PC-9 (cell line): ENCODE measurements at regions not wholly inside any gene's neighbourhood (a gene's known extent, or its start where the extent isn't known, plus 50 kb on each side); places are given as distances from the start of the nearest gene placed in this dataset.
"Not testable (repeated sequence)": the region's sequence is repeated elsewhere in the genome, so short reads cannot be mapped to it uniquely, and the experiment has no call there.

Source experiments
- BruUV-seq: library from RNA; stranded (reverse); fragments of 400-500 nt; replicated peaks from 2 replicates; lab custom pipeline; 2021; lab: Mats Ljungman, UMichigan
- CTCF ChIA-PET: fragments of 300-600 bp; sonication (Branson Sonifier 250); formaldehyde crosslinking; loops from one replicate; lab custom pipeline; 2022; ENCODE audit warnings: antibody characterized with exemption; lab: Charles Lee
- POLR2A ChIA-PET: fragments of 300-600 bp; sonication (Branson Sonifier 250); formaldehyde crosslinking; loops from one replicate; lab custom pipeline; 2022; ENCODE audit warnings: antibody characterized with exemption; ENCODE audit not compliant: unreplicated experiment; lab: Charles Lee
- DNase-seq, 2 experiments: peaks; one replicate each; pipeline versions ENCODE4 v3.0.0 to v3.0.0-alpha.2; 2015 to 2022; ENCODE audit warnings: mixed read lengths in 1 of 2
- H2AFZ ChIP-seq: fragments of 200-600 bp; sonication (generic); 2 replicates; pipeline ENCODE4 v1.8.1; 2017; ENCODE audit warnings: antibody characterized with exemption
- H3F3A ChIP-seq: fragments of 200-600 bp; sonication (generic); 2 replicates; pipeline ENCODE4 v1.8.1; 2017; ENCODE audit warnings: antibody characterized with exemption, mild to moderate bottlenecking, low read depth; ENCODE audit not compliant: insufficient read depth
- H3K27ac ChIP-seq: fragments of 200-600 bp; sonication (generic); 2 replicates; pipeline ENCODE4 v1.6.1; 2016; ENCODE audit warnings: mixed run types
- H3K27me3 ChIP-seq: fragments of 200-600 bp; sonication (generic); 2 replicates; pipeline ENCODE4 v1.6.1; 2016; ENCODE audit warnings: low read depth, mixed run types; ENCODE audit not compliant: insufficient read depth
- H3K36me3 ChIP-seq: fragments of 200-600 bp; sonication (generic); 2 replicates; pipeline ENCODE4 v1.6.1; 2016; ENCODE audit warnings: low read depth, mixed run types
- H3K4me1 ChIP-seq: fragments of 200-600 bp; sonication (generic); replicated peaks from 2 replicates; pipeline ENCODE4 v1.6.1; 2016; ENCODE audit warnings: mixed run types; ENCODE audit not compliant: insufficient read depth
- H3K4me2 ChIP-seq: fragments of 200-600 bp; sonication (generic); 2 replicates; pipeline ENCODE4 v1.6.1; 2017; ENCODE audit warnings: mixed run types
- H3K4me3 ChIP-seq: fragments of 200-600 bp; sonication (generic); 2 replicates; pipeline ENCODE4 v1.6.1; 2016; ENCODE audit warnings: mixed run types
- H3K79me2 ChIP-seq: fragments of 200-600 bp; sonication (generic); 2 replicates; pipeline ENCODE4 v1.6.1; 2017; ENCODE audit warnings: low read depth, mixed run types
- H3K9me2 ChIP-seq: fragments of 200-600 bp; sonication (generic); 2 replicates; pipeline ENCODE4 v1.8.1; 2017; ENCODE audit warnings: mild to moderate bottlenecking; ENCODE audit not compliant: insufficient read depth
- H3K9me3 ChIP-seq: fragments of 200-600 bp; sonication (generic); 2 replicates; pipeline ENCODE4 v1.8.1; 2016; ENCODE audit warnings: low read depth; ENCODE audit not compliant: insufficient read depth
- H4K20me1 ChIP-seq: fragments of 200-600 bp; sonication (generic); 2 replicates; pipeline ENCODE4 v1.8.1; 2017; ENCODE audit not compliant: insufficient read depth
- CTCF ChIP-seq: fragments of 200-600 bp; sonication (generic); conservative IDR thresholded peaks from 2 replicates; pipeline ENCODE4 v1.6.1; 2017; ENCODE audit warnings: mixed run types, antibody characterized with exemption, mild to moderate bottlenecking, moderate library complexity
- EZH2 ChIP-seq: fragments of 200-600 bp; sonication (generic); IDR thresholded peaks from 2 replicates; pipeline ENCODE4 v1.8.0; 2017; ENCODE audit warnings: antibody characterized with exemption, low read depth
- intact Hi-C: fragments of 100-400 bp; cut with micrococcal nuclease; formaldehyde crosslinking; loops from one replicate; pipeline ENCODE4 v1.10.0; 2022; ENCODE audit not compliant: unreplicated experiment

- Histone ChIP-seq H3K4me2 (no peak overlapping the region), H3K9me2 (no peaks in the 10 kb centered on the region), H3K4me3 (no peak overlapping the region), H2AFZ (no peak overlapping the region), H3K27me3 (no peaks in the 10 kb centered on the region), H3K9me3 (no peaks in the 10 kb centered on the region), H3K27ac (no peak overlapping the region), H4K20me1 (no peaks in the 10 kb centered on the region), H3K36me3 (no peaks in the 10 kb centered on the region), H3F3A (peaks cover 6% of the 10 kb centered on the region; the same call in 1 of the 2 replicates), H3K4me1 (peaks cover 12% of the 10 kb centered on the region; the same call in 1 of the 2 replicates), H3K79me2 (no peaks in the 10 kb centered on the region)
- ChIA-PET CTCF (no interaction called here), POLR2A (no interaction called here)
- BruUV-seq = no TSS peak
- DNase-seq = no peak
- TF ChIP-seq CTCF (no peak), EZH2 (no peak)
- intact Hi-C loops = no loop called here
These were observed 278.2 kb downstream of the TFAP2A start for GRCh38 chr6:10136636-10137035.

- H3F3A ChIP-seq, DNase-seq, POLR2A ChIA-PET, H3K9me2 ChIP-seq, H3K79me2 ChIP-seq, H3K4me1 ChIP-seq, H4K20me1 ChIP-seq, H3K27ac ChIP-seq, H3K27me3 ChIP-seq, H2AFZ ChIP-seq, CTCF ChIA-PET, H3K9me3 ChIP-seq, H3K4me2 ChIP-seq, intact Hi-C loops, BruUV-seq, H3K4me3 ChIP-seq, H3K36me3 ChIP-seq: not testable (repeated sequence)
These were observed 280.7 kb downstream of the TFAP2A start for GRCh38 chr6:10134185-10134584.

DNA sequence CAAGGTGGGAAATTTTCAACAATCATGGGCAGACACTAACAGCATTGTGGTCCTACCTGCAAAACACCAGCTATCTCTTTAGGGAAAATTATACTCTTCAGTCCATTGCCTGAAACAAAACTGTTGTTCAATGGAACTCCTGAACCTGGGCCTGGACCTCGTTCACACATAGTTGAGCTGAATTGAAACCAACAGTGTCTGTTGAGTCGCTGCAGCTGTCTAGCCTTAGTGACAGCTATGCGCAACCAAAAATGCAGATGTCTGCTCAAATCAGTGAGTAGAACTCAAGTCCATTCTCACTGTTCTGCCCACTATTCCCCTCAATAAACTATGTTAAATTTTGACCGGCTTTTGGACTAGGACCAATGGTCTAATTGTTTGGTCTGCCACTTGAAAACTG lies 286.2 kb downstream of the TFAP2A start:
- POLR2A ChIA-PET = no interaction called here
- H3K27me3 ChIP-seq = no peaks in the 10 kb centered on the region
- TF ChIP-seq EZH2 (no peak), CTCF (no peak)
- no peak overlapping the region for H2AFZ ChIP-seq
- H3K9me2 ChIP-seq = no peaks in the 10 kb centered on the region
- DNase-seq = no peak
- H3K79me2 ChIP-seq = no peaks in the 10 kb centered on the region
- H3K36me3 ChIP-seq = no peaks in the 10 kb centered on the region
- H3F3A ChIP-seq = no peaks in the 10 kb centered on the region
- no TSS peak for BruUV-seq
- no peaks in the 10 kb centered on the region for H3K4me1 ChIP-seq
- CTCF ChIA-PET = no interaction called here
- no peaks in the 10 kb centered on the region for H3K9me3 ChIP-seq
- intact Hi-C loops = no loop called here
- H3K4me3 ChIP-seq = no peak overlapping the region
- H4K20me1 ChIP-seq = no peaks in the 10 kb centered on the region
- no peak overlapping the region for H3K27ac ChIP-seq
- no peak overlapping the region for H3K4me2 ChIP-seq

DNA sequence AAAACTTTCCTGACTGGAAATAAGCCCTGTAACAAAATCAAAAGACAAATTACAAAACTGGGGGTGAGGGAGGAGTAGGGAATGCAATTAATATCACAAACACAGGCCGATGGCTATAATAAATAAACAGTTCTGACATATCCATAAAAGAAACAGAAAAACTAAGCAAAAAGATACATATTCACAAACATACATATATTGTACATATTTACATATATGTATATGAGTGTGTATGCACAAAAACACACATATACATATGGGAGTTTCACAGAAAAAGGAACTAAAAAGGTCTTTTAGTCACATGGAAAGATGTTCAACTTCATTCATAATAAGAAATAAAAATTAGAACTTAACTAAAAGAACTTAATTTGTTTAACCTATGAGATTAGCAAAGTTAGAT lies 292.7 kb downstream of the TFAP2A start:
- ChIA-PET CTCF (no interaction called here), POLR2A (no interaction called here)
- H3K79me2 ChIP-seq = no peaks in the 10 kb centered on the region
- DNase-seq = no peak
- H3K36me3 ChIP-seq = no peaks in the 10 kb centered on the region
- no peaks in the 10 kb centered on the region for H3K9me3 ChIP-seq
- H3K4me2 ChIP-seq = no peak overlapping the region
- H4K20me1 ChIP-seq = no peaks in the 10 kb centered on the region
- no TSS peak for BruUV-seq
- H2AFZ ChIP-seq = no peak overlapping the region
- no peaks in the 10 kb centered on the region for H3F3A ChIP-seq
- intact Hi-C loops = no loop called here
- no peaks in the 10 kb centered on the region for H3K9me2 ChIP-seq
- TF ChIP-seq CTCF = no peak
- no peak for TF ChIP-seq EZH2
- H3K27me3 ChIP-seq = no peaks in the 10 kb centered on the region
- no peak overlapping the region for H3K4me3 ChIP-seq
- H3K27ac ChIP-seq = no peak overlapping the region
- H3K4me1 ChIP-seq = no peaks in the 10 kb centered on the region
